ENCODE measurements at regions not wholly inside any gene's neighbourhood (a gene's known extent, or its start where the extent isn't known, plus 50 kb on each side); places are given as distances from the start of the nearest gene placed in this dataset.

- intact Hi-C loops (cut with DNase I; ENCODE audit: low total_unique reads) (no loop called here), in situ Hi-C loops (cut with MboI; ENCODE audit: low sequenced_read_pairs in 4 of 4) (no loop called here)
- TF ChIP-seq CTCF (IDR thresholded peaks at IDR 0.05 in 4 of 5, conservative IDR thresholded peaks at IDR 0.05 in 1 of 5) = no peak
- TF ChIP-seq POLR2A (IDR thresholded peaks at IDR 0.05) = no peak
- Histone ChIP-seq H3K36me3 (no peaks in the 10 kb centered on the region), H3K27me3 (no peaks in the 10 kb centered on the region), H3K4me3 (no peak overlapping the region), H3K9me3 (no peaks in the 10 kb centered on the region), H3K4me1 (no peaks in the 10 kb centered on the region), H3K27ac (no peak overlapping the region)
- no peak for ATAC-seq
- no peak for DNase-seq
Measured at GRCh38 chr16:35411156-35411555, 1951.7 kb downstream of the TP53TG3F start.

GRCh38 chr16:35414139-35414538 is 1954.7 kb downstream of the TP53TG3F start:
- no peaks in the 10 kb centered on the region for H3K4me1 ChIP-seq
- DNase-seq (no peak), ATAC-seq (no peak)
- H3K36me3 ChIP-seq = no peaks in the 10 kb centered on the region
- in situ Hi-C loops (cut with MboI; ENCODE audit: low sequenced_read_pairs in 4 of 4) (no loop called here), intact Hi-C loops (cut with DNase I; ENCODE audit: low total_unique reads) (no loop called here)
- H3K4me3 ChIP-seq = no peak overlapping the region
- H3K27ac ChIP-seq = no peak overlapping the region
- H3K9me3 ChIP-seq = no peaks in the 10 kb centered on the region
- TF ChIP-seq CTCF (IDR thresholded peaks at IDR 0.05 in 4 of 5, conservative IDR thresholded peaks at IDR 0.05 in 1 of 5) = no peak
- no peak for TF ChIP-seq POLR2A (IDR thresholded peaks at IDR 0.05)
- no peaks in the 10 kb centered on the region for H3K27me3 ChIP-seq

GRCh38 chr16:35414563-35414962 is 1955.2 kb downstream of the TP53TG3F start:
- in situ Hi-C loops (cut with MboI; ENCODE audit: low sequenced_read_pairs in 4 of 4) (no loop called here), intact Hi-C loops (cut with DNase I; ENCODE audit: low total_unique reads) (no loop called here)
- no peak overlapping the region for H3K4me3 ChIP-seq
- no peaks in the 10 kb centered on the region for H3K27me3 ChIP-seq
- no peaks in the 10 kb centered on the region for H3K36me3 ChIP-seq
- no peak for DNase-seq
- no peaks in the 10 kb centered on the region for H3K9me3 ChIP-seq
- no peak overlapping the region for H3K27ac ChIP-seq
- no peak for TF ChIP-seq CTCF (IDR thresholded peaks at IDR 0.05 in 4 of 5, conservative IDR thresholded peaks at IDR 0.05 in 1 of 5)
- TF ChIP-seq POLR2A (IDR thresholded peaks at IDR 0.05) = no peak
- ATAC-seq = no peak
- no peaks in the 10 kb centered on the region for H3K4me1 ChIP-seq

- intact Hi-C loops (cut with DNase I; ENCODE audit: low total_unique reads) (no loop called here), in situ Hi-C loops (cut with MboI; ENCODE audit: low sequenced_read_pairs in 4 of 4) (loop anchor here in 1 of 4 donors (25.0 kb wide), 1 partner anchor 113 kb away; no protein-coding TSS in a partner anchor)
- Histone ChIP-seq H3K4me3 (no peak overlapping the region), H3K36me3 (no peaks in the 10 kb centered on the region), H3K27me3 (no peaks in the 10 kb centered on the region), H3K27ac (no peak overlapping the region), H3K4me1 (no peaks in the 10 kb centered on the region), H3K9me3 (no peaks in the 10 kb centered on the region)
- TF ChIP-seq CTCF (IDR thresholded peaks at IDR 0.05 in 4 of 5, conservative IDR thresholded peaks at IDR 0.05 in 1 of 5) = no peak
- no peak for TF ChIP-seq POLR2A (IDR thresholded peaks at IDR 0.05)
- DNase-seq = no peak
- ATAC-seq = no peak
Measured at GRCh38 chr16:35425270-35425669, 1965.9 kb downstream of the TP53TG3F start.

All from gastrocnemius medialis (tissue), 4 donors.